EH (cell line): ENCODE measurements at regions not wholly inside any gene's neighbourhood (a gene's known extent, or its start where the extent isn't known, plus 50 kb on each side); places are given as distances from the start of the nearest gene placed in this dataset.
A peak's percentile ranks its signal among the peaks of the same experiment; 100 is the strongest.

Experiments
- DNase-seq: peaks from one replicate; pipeline ENCODE4 v3.0.0-alpha.2; 2015; ENCODE audit warnings: low read depth

- DNase-seq, result no peak
These were observed 361.2 kb downstream of the SEC14L1 start for GRCh38 chr17:77501751-77502625.

GRCh38 chr17:77502626-77503292 is 362.0 kb downstream of the SEC14L1 start:
- DNase-seq, result no peak

DNA sequence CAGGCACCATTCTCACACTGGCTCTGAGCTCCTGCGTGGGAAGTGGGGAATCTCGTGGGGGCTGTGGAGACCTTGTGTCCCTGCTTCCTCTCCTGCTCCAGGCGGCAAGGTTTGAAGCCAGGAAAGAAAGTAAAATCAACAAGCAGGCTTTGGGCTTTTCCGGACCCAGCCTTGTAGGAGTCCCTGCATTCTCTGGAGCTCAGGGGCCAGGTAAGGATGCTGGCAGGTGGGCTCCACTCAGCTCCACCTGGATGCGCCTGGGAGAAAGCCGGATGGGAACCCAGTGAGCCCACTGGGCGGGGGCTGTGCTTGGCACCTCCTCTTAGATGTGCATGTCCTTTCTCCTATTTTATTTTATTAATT is 362.5 kb downstream of the SEC14L1 start:
- no peak for DNase-seq

GRCh38 chr17:77503916-77504651 is 363.3 kb downstream of the SEC14L1 start:
- no peak for DNase-seq

GRCh38 chr17:77504652-77505155 is 363.9 kb downstream of the SEC14L1 start:
- DNase-seq, result no peak

GRCh38 chr17:77505181-77505639 is 364.4 kb downstream of the SEC14L1 start:
- DNase-seq, result no peak

- DNase-seq, result no peak
These were observed 365.7 kb downstream of the SEC14L1 start for GRCh38 chr17:77506371-77506991.

DNA sequence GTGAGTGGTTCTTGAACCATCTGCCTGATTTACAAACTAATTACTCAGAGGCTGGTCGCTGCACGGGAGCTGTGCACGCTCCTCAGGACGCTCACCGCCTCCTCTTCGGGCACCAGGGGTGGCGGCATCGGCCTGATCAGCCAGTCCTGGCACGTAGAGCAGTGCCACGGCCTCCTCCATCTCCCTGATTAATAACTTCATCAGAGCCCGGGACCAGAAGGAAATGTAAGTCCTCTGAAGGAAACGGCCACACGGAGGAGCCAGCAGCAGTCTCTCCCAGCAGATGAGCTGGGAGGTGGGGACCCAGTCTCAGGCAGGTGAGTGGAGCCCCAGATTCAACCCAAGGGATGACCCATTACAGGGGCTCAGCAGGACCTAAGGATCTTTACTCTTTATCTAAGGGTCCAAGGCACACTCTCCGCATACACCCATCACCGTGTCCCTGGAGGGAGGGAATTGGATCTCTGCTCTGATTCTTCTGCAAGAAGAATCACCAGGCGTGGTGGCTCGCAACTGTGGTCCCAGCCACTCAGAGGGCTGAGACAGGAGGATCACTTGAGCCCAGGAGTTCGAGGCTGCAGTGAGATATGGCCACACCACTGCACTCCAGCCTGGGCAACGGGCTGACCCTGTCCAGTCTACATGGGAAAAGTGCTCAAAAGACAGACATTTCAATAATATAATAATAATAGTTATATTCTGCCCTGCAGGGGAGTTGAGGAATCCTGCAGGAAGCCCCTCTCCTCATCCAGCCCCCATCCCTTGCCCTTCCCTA is 366.5 kb downstream of the SEC14L1 start:
- DNase-seq, result no peak

DNA sequence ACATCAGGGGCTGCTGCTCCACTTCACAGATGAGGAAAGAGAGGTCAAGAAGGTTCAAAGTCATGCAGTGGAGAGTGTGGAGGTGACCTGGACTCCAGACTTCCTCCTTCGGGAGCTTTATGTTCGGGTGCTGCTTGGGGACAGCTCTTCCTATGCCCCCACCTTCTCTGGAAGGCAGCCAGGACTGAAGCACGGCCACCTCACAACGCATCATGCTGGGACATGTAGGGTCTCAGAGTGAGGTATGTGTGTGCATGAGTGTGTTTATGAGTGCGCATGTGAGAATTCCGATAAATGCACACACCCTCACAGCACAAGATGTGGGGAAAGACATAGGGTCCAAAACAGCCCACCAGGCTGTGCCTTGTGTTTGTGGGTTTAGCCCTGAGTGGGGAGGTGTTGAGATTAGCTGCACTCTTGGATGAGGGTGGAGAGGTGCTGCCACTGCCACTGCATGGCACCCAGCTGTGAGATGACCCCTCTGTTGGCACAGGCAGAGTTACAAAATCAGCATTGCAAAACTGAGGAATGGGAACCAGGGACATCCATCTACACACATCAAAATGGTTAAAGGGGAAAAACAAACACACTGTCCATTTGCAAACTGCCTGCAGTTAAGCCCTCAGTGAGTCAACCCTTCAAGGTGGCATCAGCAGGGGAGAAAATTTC is 367.4 kb downstream of the SEC14L1 start:
- DNase-seq, result no peak

GRCh38 chr17:77509089-77509488 is 368.3 kb downstream of the SEC14L1 start:
- no peak for DNase-seq

DNA sequence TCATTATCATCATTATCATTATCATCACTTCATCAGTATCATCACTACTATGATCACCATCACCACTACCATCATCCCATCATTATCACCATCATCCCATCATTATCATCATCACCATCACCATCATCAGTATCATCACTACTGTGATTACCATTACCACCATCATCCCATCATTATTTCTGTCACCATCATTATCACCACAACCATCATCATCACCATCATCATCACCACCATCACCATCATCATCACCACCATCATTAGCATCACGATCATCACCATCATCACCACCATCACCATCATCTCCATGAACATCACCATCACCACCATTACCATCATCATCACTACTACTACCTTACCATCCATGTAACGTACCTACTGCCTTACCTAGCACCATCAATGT is 368.8 kb downstream of the SEC14L1 start:
- DNase-seq, result no peak

GRCh38 chr17:77510133-77510796 is 369.5 kb downstream of the SEC14L1 start:
- DNase-seq, result no peak

DNA sequence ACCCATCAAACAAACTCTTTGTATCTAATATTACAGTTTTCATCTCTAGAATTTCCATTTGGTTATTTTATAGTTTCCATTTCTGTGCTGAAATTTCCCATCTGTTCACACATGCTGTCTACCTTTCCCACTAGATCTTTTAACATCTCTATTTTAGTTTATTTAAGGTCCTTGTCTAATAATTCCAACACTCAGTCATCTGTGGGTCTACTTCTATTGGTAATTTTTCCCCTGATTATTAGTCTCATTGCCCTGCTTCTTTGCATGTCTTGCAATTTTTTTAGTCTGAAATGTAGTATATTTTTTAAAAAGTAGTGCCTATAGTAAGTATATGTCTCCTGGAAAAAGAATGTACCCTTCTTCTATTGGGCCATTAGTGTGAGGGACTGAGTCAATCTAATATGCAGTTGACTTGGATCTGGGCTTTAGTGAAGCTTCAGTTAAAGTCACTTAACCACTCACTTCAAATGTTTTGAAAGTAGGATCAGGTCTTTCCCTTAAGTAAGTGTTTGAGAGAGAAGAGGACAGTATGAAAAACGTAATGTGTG is 370.8 kb downstream of the SEC14L1 start:
- DNase-seq, result no peak

GRCh38 chr17:77512062-77512946 is 371.5 kb downstream of the SEC14L1 start:
- DNase-seq, result peak; percentile 26

GRCh38 chr17:77513045-77513444 is 372.3 kb downstream of the SEC14L1 start:
- no peak for DNase-seq

DNA sequence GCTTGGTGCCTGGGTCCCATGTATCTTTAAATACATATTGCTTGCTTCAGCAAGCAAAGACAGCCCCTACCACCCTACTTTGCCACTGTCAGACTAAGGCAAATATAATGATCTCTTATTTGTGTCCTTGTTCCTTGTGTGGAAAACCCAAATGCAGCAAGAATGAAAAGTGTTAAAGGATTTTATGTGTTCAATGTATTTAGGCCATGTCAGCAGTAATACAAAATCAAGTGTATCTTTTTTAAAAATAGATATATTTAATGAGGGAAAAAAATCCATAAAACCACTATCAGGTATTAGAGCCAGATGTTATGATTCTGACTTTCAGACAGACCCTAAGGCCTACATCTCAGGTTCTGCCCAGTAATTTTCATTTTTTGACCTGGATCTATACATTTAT is 374.5 kb downstream of the SEC14L1 start:
- no peak for DNase-seq

DNA sequence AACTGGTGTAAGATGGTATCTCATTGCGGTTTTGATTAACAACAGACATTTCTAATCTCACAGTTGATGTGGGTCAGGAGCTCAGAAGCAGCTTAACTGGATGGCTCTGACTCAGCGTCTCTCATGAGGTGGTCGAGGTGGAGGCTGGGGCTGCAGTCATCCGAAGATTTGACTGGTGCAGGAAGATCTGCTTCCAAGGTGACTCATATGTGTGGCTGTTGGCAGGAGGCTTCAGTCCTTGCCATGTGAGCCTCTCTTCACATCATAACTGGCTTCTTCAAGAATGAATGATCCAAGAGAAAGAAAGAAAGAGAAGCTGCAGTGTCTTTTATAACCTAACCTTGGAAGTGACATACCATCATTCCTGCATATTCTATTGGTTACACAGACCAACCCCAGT is 376.1 kb downstream of the SEC14L1 start:
- DNase-seq, result peak; percentile 74

DNA sequence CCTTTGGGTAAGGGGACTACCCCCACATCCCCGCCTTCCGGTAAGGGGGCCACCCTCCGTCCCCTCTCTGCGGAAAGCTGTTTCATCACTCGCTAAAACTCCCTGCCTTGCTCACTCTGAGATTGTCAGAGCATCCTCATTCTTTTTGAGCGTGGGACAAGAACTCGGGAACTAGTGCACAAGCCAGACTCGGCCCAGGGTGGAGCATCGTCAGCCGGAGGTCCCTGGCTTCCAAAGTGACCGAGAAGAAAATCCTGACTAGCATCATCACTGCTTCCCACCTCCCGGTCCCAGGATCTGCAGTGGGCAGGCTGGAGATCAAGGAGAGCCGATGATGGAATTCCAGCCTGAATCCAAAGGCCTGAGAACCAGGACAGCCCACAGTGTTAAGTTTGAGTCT is 380.3 kb downstream of the SEC14L1 start:
- no peak for DNase-seq

- DNase-seq, result no peak
These were observed 382.8 kb downstream of the SEC14L1 start for GRCh38 chr17:77523540-77523939.
